ENCODE measurements at regions not wholly inside any gene's neighbourhood (a gene's known extent, or its start where the extent isn't known, plus 50 kb on each side); places are given as distances from the start of the nearest gene placed in this dataset.

DNA sequence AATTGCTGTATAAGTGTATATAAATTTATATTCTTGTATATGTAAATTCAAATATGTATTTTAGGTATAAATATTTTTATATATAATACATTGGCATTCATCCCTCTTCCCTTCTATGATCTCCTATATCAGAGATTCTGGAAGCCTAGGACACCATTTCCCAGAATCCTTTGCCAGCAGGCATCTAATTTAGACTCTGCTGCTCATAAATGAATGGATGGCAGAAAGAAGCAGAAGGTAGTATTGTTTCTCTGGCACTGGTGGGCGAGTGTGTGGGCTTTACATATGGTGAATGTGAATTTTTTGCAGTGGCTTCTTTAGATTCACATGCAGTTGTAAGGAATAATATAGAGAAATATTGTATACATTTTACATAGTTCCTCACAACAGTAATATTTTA lies 215.2 kb upstream of the THSD7B start:
- TF ChIP-seq, protein P1, sequence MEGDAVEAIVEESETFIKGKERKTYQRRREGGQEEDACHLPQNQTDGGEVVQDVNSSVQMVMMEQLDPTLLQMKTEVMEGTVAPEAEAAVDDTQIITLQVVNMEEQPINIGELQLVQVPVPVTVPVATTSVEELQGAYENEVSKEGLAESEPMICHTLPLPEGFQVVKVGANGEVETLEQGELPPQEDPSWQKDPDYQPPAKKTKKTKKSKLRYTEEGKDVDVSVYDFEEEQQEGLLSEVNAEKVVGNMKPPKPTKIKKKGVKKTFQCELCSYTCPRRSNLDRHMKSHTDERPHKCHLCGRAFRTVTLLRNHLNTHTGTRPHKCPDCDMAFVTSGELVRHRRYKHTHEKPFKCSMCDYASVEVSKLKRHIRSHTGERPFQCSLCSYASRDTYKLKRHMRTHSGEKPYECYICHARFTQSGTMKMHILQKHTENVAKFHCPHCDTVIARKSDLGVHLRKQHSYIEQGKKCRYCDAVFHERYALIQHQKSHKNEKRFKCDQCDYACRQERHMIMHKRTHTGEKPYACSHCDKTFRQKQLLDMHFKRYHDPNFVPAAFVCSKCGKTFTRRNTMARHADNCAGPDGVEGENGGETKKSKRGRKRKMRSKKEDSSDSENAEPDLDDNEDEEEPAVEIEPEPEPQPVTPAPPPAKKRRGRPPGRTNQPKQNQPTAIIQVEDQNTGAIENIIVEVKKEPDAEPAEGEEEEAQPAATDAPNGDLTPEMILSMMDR (conservative IDR thresholded peaks at IDR 0.05) = no peak
- no peak overlapping the region for H3K4me3 Mint-ChIP-seq
- H3K27me3 Mint-ChIP-seq (ENCODE audit: insufficient read depth) = peaks cover 5% of the 10 kb centered on the region
- H3K36me3 Mint-ChIP-seq (ENCODE audit: low read depth) = no peaks in the 10 kb centered on the region
- no peak overlapping the region for H3K27ac Mint-ChIP-seq
- Histone ChIP-seq H3K36me3 (ENCODE audit: control insufficient read depth, insufficient read depth, low read length) (no peaks in the 10 kb centered on the region), H3K27me3 (ENCODE audit: control insufficient read depth, insufficient read depth, low read length, poor library complexity, severe bottlenecking) (peaks cover 7% of the 10 kb centered on the region), H3K4me1 (ENCODE audit: control insufficient read depth, insufficient read depth, low read length) (no peaks in the 10 kb centered on the region), H3K9me3 (ENCODE audit: control insufficient read depth, low read length) (no peaks in the 10 kb centered on the region), H3K4me3 (ENCODE audit: low read length) (no peak overlapping the region), H3K27ac (ENCODE audit: low read depth, low read length) (no peak overlapping the region), H3K9ac (ENCODE audit: extremely low read depth, low read length, poor library complexity, severe bottlenecking) (no peak overlapping the region)
- H3K4me1 Mint-ChIP-seq = peaks cover 3% of the 10 kb centered on the region
- WGBS, 2 experiments (ENCODE audit: insufficient coverage in 1 of 2, insufficient read length in 1 of 2) = 78% methylated on average over 1 of the region's 1 CpG; no CpG with 5 or more reads in 1 of the 2 experiments
- no peaks in the 10 kb centered on the region for H3K9me3 Mint-ChIP-seq
- no peak for DNase-seq

- no peak overlapping the region for H3K4me3 Mint-ChIP-seq
- no peak overlapping the region for H3K9ac ChIP-seq (ENCODE audit: extremely low read depth, low read length, poor library complexity, severe bottlenecking)
- no peaks in the 10 kb centered on the region for H3K36me3 Mint-ChIP-seq (ENCODE audit: low read depth)
- H3K9me3 Mint-ChIP-seq = no peaks in the 10 kb centered on the region
- peaks cover 5% of the 10 kb centered on the region for H3K27me3 ChIP-seq (ENCODE audit: control insufficient read depth, insufficient read depth, low read length, poor library complexity, severe bottlenecking)
- TF ChIP-seq, protein P1 (conservative IDR thresholded peaks at IDR 0.05) = no peak
- no peaks in the 10 kb centered on the region for H3K4me1 Mint-ChIP-seq
- no peak overlapping the region for H3K27ac ChIP-seq (ENCODE audit: low read depth, low read length)
- no peaks in the 10 kb centered on the region for H3K9me3 ChIP-seq (ENCODE audit: control insufficient read depth, low read length)
- no peak overlapping the region for H3K27ac Mint-ChIP-seq
- DNase-seq = no peak
- WGBS, 2 experiments (ENCODE audit: insufficient coverage in 1 of 2, insufficient read length in 1 of 2) = 90% methylated on average over 5 of the region's 5 CpGs
- H3K27me3 Mint-ChIP-seq (ENCODE audit: insufficient read depth) = peaks cover 21% of the 10 kb centered on the region
- no peak overlapping the region for H3K4me3 ChIP-seq (ENCODE audit: low read length)
- H3K36me3 ChIP-seq (ENCODE audit: control insufficient read depth, insufficient read depth, low read length) = no peaks in the 10 kb centered on the region
- H3K4me1 ChIP-seq (ENCODE audit: control insufficient read depth, insufficient read depth, low read length) = no peaks in the 10 kb centered on the region
Observed at GRCh38 chr2:136539355-136539754, 226.0 kb upstream of the THSD7B start.

DNA sequence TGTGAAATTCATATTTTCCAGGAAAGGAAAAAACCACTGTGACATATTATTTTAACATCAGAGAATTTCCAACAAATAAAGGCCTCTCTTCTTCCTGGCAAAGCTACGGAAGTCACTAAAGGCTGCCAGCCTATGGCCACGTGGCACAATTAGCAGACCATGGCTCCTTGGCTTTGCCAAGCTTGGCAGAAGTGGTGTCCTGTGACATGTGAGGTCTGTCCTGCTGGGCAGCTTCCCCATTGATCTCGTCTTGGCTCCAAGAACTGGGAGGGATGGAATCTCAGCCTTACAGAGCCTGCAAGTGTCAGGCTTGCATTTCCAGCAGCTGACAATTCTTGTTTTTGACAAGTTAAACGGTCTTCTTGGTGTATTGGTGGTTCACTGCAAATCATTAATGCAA lies 226.9 kb upstream of the THSD7B start:
- H3K27ac ChIP-seq (ENCODE audit: low read depth, low read length) = no peak overlapping the region
- H3K27me3 ChIP-seq (ENCODE audit: control insufficient read depth, insufficient read depth, low read length, poor library complexity, severe bottlenecking) = peaks cover 5% of the 10 kb centered on the region
- no peaks in the 10 kb centered on the region for H3K36me3 ChIP-seq (ENCODE audit: control insufficient read depth, insufficient read depth, low read length)
- H3K36me3 Mint-ChIP-seq (ENCODE audit: low read depth) = no peaks in the 10 kb centered on the region
- no peaks in the 10 kb centered on the region for H3K4me1 ChIP-seq (ENCODE audit: control insufficient read depth, insufficient read depth, low read length)
- H3K4me3 Mint-ChIP-seq = no peak overlapping the region
- no peak overlapping the region for H3K4me3 ChIP-seq (ENCODE audit: low read length)
- no peaks in the 10 kb centered on the region for H3K9me3 Mint-ChIP-seq
- no peak overlapping the region for H3K27ac Mint-ChIP-seq
- 20 to 79% methylated on average over 1 to 4 of the region's 4 CpGs for WGBS, 2 experiments (ENCODE audit: insufficient coverage in 1 of 2, insufficient read length in 1 of 2)
- TF ChIP-seq, protein P1 (conservative IDR thresholded peaks at IDR 0.05) = no peak
- no peak for DNase-seq
- H3K9ac ChIP-seq (ENCODE audit: extremely low read depth, low read length, poor library complexity, severe bottlenecking) = no peak overlapping the region
- H3K4me1 Mint-ChIP-seq = no peaks in the 10 kb centered on the region
- H3K9me3 ChIP-seq (ENCODE audit: control insufficient read depth, low read length) = no peaks in the 10 kb centered on the region
- H3K27me3 Mint-ChIP-seq (ENCODE audit: insufficient read depth) = peaks cover 20% of the 10 kb centered on the region
